HG03575 (cell line): ENCODE measurements at regions not wholly inside any gene's neighbourhood (a gene's known extent, or its start where the extent isn't known, plus 50 kb on each side); places are given as distances from the start of the nearest gene placed in this dataset.
"Not testable (repeated sequence)": the region's sequence is repeated elsewhere in the genome, so short reads cannot be mapped to it uniquely, and the experiment has no call there.

Experiments used
- ATAC-seq: cut with Tn5 transposase; IDR thresholded peaks from one replicate; pipeline ENCODE4 v1.9.1; 2021; ENCODE audit not compliant: unreplicated experiment, insufficient number of reproducible peaks, low FRiP score; ENCODE audit errors: extremely low read depth

- no peak for ATAC-seq
These were observed 1374.4 kb upstream of the CDH8 start for GRCh38 chr16:63410594-63410993.

GRCh38 chr16:63403792-63404191 lies 1367.6 kb upstream of the CDH8 start:
- no peak for ATAC-seq

GRCh38 chr16:63388277-63388676 lies 1352.0 kb upstream of the CDH8 start:
- ATAC-seq = not testable (repeated sequence)

GRCh38 chr16:63385714-63386432 lies 1349.6 kb upstream of the CDH8 start:
- ATAC-seq = no peak

DNA sequence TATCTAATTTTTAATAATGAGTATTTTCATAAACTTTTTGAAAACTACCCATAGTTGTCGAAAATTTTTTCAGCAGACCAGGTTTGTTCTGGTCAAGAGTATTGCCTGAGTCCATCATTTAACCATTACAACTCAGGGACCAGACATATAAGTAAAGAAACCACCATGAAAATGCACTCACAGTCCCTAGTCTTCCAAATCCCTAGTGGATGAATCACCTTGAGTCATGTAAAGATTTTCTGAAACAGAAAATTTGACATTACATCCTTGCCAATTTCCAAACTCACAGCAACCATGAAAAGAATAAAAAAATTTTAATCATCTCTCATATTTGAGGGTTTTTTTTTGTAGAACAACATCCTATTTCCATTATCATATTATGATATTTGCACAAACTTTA lies 1337.5 kb upstream of the CDH8 start:
- no peak for ATAC-seq

- ATAC-seq = no peak
These were observed 1336.6 kb upstream of the CDH8 start for GRCh38 chr16:63372815-63373214.

GRCh38 chr16:63372283-63372682 lies 1336.0 kb upstream of the CDH8 start:
- no peak for ATAC-seq

GRCh38 chr16:63365649-63366304 lies 1329.5 kb upstream of the CDH8 start:
- ATAC-seq = no peak

DNA sequence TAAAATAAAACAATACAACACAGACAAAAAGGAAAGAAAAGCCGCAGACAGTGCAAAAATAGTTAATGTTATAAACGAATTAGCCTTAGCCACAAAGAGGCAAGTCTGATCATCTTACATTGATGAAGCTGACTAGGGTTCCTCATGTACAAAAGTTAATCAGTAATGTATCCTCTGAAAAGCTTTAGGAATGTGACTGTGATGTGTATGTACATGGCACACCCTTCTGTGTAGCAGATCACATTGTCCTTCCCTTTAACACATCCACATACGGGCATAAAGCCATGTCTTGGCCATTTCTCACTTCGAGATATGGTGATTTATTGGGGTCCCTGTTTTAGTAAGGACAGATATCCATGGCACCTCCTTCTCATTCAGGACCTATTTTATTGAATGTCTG lies 1327.5 kb upstream of the CDH8 start:
- ATAC-seq = no peak

DNA sequence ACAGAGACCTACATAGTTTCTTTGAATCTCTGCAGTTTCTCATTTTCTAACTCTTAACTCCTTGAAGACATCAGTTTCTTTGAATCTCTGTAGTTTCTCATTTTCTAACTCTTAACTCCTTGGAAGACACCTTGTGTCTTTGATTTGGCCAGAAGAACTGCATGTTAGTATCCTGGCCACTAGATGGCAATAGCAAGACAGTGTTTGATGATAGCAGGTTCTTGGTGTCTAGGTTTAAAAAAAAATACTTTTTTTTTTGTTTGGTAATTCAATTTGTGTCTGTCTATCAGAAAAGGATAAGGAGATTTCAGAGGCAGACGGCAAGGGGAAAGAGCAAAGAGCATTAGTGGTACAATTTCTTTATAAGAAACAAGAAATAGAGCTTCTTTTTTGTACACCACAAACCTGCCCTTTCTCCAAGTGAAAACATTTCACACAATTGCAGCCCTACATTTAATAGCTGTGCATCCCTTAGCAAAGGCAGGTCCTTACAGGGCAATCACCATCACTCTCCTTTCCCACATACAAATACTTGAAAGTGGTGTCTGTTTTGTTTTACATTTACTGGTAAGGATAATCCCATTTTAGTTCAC lies 1324.9 kb upstream of the CDH8 start:
- no peak for ATAC-seq

- ATAC-seq = no peak
These were observed 1313.7 kb upstream of the CDH8 start for GRCh38 chr16:63349961-63350360.

DNA sequence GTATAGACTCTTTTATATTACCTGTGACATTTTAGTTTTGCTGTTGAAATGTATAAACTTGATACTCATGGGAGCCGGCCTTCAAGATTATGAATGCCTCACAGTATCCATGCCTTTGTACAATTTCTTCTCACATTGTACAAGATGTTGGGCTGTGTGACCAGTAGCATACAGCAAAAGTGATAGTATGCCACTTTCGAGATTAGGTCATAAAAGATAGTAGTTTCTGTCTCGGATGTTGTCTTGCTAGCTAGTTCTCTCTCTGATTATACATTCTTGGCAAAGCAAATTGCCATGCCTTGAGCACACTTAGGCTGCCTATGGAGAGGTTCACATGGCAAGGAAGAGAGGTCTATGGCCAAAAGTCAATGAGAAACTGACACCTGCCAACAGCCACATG lies 1309.8 kb upstream of the CDH8 start:
- no peak for ATAC-seq

DNA sequence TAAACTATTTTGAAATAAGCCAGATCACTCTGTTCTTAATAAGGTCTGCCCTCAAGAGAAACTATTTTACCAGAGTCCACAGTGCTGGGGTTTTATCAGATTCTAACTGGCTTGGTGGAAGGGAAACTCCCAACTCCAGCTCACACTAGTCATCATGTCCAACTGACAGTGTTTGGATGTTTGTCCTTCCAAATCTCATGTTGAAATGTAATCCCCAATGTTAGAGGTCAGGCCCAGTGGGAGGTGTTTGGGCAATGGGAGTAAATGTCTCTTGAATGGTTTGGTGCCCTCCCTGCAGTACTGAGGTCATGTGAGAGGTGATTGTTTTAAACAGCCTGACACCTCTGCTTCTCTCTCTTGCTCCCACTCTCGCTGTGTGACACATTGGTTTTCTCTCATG lies 1301.0 kb upstream of the CDH8 start:
- no peak for ATAC-seq

GRCh38 chr16:63331111-63331510 lies 1294.9 kb upstream of the CDH8 start:
- ATAC-seq = no peak

GRCh38 chr16:63326736-63327339 lies 1290.6 kb upstream of the CDH8 start:
- no peak for ATAC-seq

DNA sequence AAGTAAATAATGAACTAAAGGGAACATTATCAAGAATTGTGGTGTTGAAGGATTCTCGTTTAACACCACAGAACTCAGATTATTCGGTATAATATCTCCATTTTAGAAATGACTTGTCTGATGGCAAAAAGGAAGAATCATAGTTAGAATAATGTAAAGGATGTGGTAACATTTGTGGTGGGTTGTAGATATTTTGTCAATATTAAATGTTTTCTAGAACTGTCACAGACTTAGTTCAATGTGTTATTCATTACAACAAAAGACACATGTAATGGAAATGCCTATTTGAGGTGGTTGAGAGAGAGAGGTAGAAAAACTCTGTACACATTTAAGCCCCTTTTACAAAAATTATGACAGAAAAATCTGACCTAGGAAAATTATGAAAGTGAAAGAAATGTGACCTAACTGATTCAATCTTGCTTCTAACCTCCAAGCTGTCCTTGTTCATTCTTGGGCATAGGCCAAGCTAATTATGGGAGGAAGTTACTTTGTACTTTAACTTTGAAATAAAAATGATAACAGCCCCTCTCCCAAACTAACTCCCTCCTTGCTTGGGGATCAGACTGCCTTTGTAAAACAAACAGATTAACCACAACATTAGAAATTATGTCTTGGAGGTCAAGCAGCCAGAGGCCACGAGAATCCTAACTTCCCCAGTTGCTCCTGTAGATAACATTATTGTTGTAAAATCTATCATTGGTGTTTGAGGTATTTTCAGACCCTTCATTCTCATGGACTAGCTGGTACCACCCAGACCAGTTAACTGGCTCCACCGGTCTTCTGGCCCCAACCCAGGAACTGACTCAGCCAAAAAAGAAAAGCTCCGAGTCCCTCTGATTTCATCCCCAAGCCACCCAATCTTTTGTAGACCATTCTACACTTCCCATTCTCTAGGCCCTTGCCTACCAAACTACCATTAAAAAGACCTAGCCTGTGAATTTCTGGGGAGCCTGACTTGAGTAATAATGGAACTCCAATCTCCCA lies 1287.8 kb upstream of the CDH8 start:
- ATAC-seq = no peak

DNA sequence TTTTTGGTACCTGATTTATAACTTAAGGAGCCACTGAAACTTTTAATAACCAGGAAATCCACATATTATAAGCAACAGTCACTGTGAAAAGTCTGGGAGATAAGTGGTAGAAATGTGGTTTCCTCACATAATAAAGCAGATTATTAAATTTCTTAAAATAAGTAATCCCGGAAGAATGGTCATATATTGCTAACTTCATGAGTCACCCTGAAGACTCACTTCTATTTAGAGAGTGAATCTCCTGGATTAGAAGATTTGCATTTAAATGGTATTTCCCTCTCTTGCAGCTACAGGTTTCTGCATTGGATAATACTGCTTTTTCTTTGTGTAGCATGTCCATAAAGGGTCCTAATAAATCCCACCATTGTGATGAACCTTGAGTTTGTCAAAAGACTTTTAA lies 1286.8 kb upstream of the CDH8 start:
- no peak for ATAC-seq

DNA sequence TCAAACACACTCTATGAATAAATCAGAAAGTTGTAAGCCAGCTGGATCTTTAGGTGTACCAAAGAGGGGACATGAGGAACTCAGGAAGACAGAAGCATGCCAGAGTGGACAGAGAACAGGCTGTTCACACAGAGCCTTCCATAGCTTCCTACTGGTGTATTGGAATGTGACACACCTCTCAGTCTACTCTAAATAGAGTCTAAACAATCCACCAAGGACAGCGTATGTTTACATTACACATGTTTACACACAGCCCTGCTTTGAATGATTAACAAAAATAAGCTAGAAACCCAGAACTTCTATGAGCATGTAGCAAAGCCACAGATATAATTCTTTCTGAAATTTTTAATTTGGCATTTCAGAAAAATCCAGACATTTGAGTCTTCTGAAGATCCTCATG lies 1279.0 kb upstream of the CDH8 start:
- no peak for ATAC-seq

DNA sequence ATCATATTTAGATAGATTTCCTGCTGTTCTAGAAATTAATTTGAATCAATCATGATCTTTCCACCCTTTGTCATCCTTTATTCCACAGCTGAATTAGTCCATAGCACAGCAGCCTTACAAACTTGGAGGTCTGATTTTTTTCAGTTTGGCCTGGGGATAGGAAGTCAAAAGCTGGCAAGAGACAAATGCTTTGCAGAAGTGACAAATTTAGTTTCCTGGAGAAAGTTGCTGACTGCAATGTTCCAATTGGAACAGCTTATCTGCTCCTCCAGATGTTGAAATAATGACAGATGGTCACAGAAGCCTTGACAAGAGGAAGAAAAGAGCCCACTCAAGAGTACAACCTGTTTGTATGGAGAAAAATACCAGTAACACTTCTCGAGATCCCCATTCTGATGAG lies 1276.1 kb upstream of the CDH8 start:
- no peak for ATAC-seq
